ENCODE measurements at regions not wholly inside any gene's neighbourhood (a gene's known extent, or its start where the extent isn't known, plus 50 kb on each side); places are given as distances from the start of the nearest gene placed in this dataset.

GRCh38 chr21:29396951-29397455, 98.3 kb downstream of the BACH1 start:
- DNase-seq: no peak
- H3K36me3 ChIP-seq: no peaks in the 10 kb centered on the region
- H3K4me3 ChIP-seq: no peak overlapping the region
- TF ChIP-seq CTCF (IDR thresholded peaks at IDR 0.05): no peak
- TF ChIP-seq EP300 (IDR thresholded peaks at IDR 0.05): no peak
- no peak for TF ChIP-seq POLR2A (IDR thresholded peaks at IDR 0.05)
- no peaks in the 10 kb centered on the region for H3K4me1 ChIP-seq (ENCODE audit: insufficient read depth)
- 87 to 89% (median 88%) methylated on average over 3 of the region's 3 CpGs for WGBS, 3 donors
- no peaks in the 10 kb centered on the region for H3K27me3 ChIP-seq
- no peaks in the 10 kb centered on the region for H3K9me3 ChIP-seq
- intact Hi-C loops (cut with DNase I): no loop called here
- no peak overlapping the region for H3K27ac ChIP-seq

GRCh38 chr21:29403301-29403700, 104.6 kb downstream of the BACH1 start:
- Histone ChIP-seq H3K27me3 (no peaks in the 10 kb centered on the region), H3K36me3 (no peaks in the 10 kb centered on the region), H3K4me1 (ENCODE audit: insufficient read depth) (no peaks in the 10 kb centered on the region), H3K9me3 (no peaks in the 10 kb centered on the region), H3K4me3 (no peak overlapping the region), H3K27ac (no peak overlapping the region)
- intact Hi-C loops (cut with DNase I): no loop called here
- no peak for DNase-seq
- no peak for TF ChIP-seq CTCF (IDR thresholded peaks at IDR 0.05)
- TF ChIP-seq EP300 (IDR thresholded peaks at IDR 0.05): no peak
- no peak for TF ChIP-seq POLR2A (IDR thresholded peaks at IDR 0.05)

- Histone ChIP-seq H3K36me3 (no peaks in the 10 kb centered on the region), H3K4me3 (no peak overlapping the region), H3K4me1 (ENCODE audit: insufficient read depth) (no peaks in the 10 kb centered on the region), H3K9me3 (no peaks in the 10 kb centered on the region), H3K27ac (no peak overlapping the region), H3K27me3 (no peaks in the 10 kb centered on the region)
- DNase-seq: no peak
- WGBS, 3 donors: 91 to 95% (median 93%) methylated on average over 4 of the region's 4 CpGs
- intact Hi-C loops (cut with DNase I): no loop called here
- TF ChIP-seq CTCF (IDR thresholded peaks at IDR 0.05) (no peak), EP300 (IDR thresholded peaks at IDR 0.05) (no peak), POLR2A (IDR thresholded peaks at IDR 0.05) (no peak)
Measured at GRCh38 chr21:29403922-29404538, 105.3 kb downstream of the BACH1 start.

GRCh38 chr21:29405503-29406122, 106.9 kb downstream of the BACH1 start:
- no peaks in the 10 kb centered on the region for H3K27me3 ChIP-seq
- no peak for TF ChIP-seq CTCF (IDR thresholded peaks at IDR 0.05)
- no peak for TF ChIP-seq EP300 (IDR thresholded peaks at IDR 0.05)
- TF ChIP-seq POLR2A (IDR thresholded peaks at IDR 0.05): no peak
- H3K9me3 ChIP-seq: no peaks in the 10 kb centered on the region
- no peaks in the 10 kb centered on the region for H3K4me1 ChIP-seq (ENCODE audit: insufficient read depth)
- no peak for DNase-seq
- intact Hi-C loops (cut with DNase I): no loop called here
- H3K27ac ChIP-seq: no peak overlapping the region
- 88 to 94% (median 90%) methylated on average over 2 of the region's 2 CpGs for WGBS, 3 donors
- H3K4me3 ChIP-seq: no peak overlapping the region
- no peaks in the 10 kb centered on the region for H3K36me3 ChIP-seq

Data from ovary (tissue), 7 donors.